MM.1S (cell line): ENCODE measurements at regions not wholly inside any gene's neighbourhood (a gene's known extent, or its start where the extent isn't known, plus 50 kb on each side); places are given as distances from the start of the nearest gene placed in this dataset.

ENCODE experiments used
- DNase-seq: peaks from one replicate; pipeline ENCODE4 v3.0.0-alpha.2; 2015
- H2AFZ ChIP-seq: fragments of 300-600 bp; sonication (generic); 2 replicates; pipeline ENCODE4 v1.6.0; 2016; ENCODE audit warnings: antibody characterized with exemption, low read length
- H3F3A ChIP-seq: fragments of 300-600 bp; sonication (generic); 2 replicates; pipeline ENCODE4 v1.6.1; 2016; ENCODE audit warnings: mild to moderate bottlenecking, antibody characterized with exemption, low read length, moderate library complexity, mixed read lengths; ENCODE audit not compliant: insufficient read depth
- H3K27ac ChIP-seq: fragments of 300-600 bp; sonication (generic); 2 replicates; pipeline ENCODE4 v1.5.1; 2016; ENCODE audit warnings: mild to moderate bottlenecking, low read length
- H3K27me3 ChIP-seq: fragments of 300-600 bp; sonication (generic); replicated peaks from 2 replicates; pipeline ENCODE4 v1.6.0; 2016; ENCODE audit warnings: low read length; ENCODE audit not compliant: insufficient read depth
- H3K36me3 ChIP-seq: fragments of 300-600 bp; sonication (generic); replicated peaks from 2 replicates; pipeline ENCODE4 v1.6.1; 2016; ENCODE audit warnings: mild to moderate bottlenecking, low read length, mixed read lengths; ENCODE audit not compliant: insufficient read depth
- H3K4me1 ChIP-seq: fragments of 300-600 bp; sonication (generic); 2 replicates; pipeline ENCODE4 v1.6.1; 2016; ENCODE audit warnings: low read length, mixed read lengths
- H3K4me2 ChIP-seq: fragments of 300-600 bp; sonication (generic); 2 replicates; pipeline ENCODE4 v1.6.0; 2016; ENCODE audit warnings: low read depth, low read length
- H3K4me3 ChIP-seq: fragments of 300-600 bp; sonication (generic); 2 replicates; pipeline ENCODE4 v1.5.1; 2016; ENCODE audit warnings: low read length, mixed read lengths
- H3K79me2 ChIP-seq: fragments of 300-600 bp; sonication (generic); 2 replicates; pipeline ENCODE4 v1.6.1; 2016; ENCODE audit warnings: mixed run types, low read length, mixed read lengths
- H3K9ac ChIP-seq: fragments of 300-600 bp; sonication (generic); 2 replicates; pipeline ENCODE4 v1.6.1; 2016; ENCODE audit warnings: low read length, mixed read lengths
- H3K9me2 ChIP-seq: fragments of 300-600 bp; sonication (generic); replicated peaks from 2 replicates; pipeline ENCODE4 v1.6.1; 2016; ENCODE audit warnings: mild to moderate bottlenecking, low read length, mixed read lengths; ENCODE audit not compliant: insufficient read depth
- H3K9me3 ChIP-seq: fragments of 300-600 bp; sonication (generic); replicated peaks from 2 replicates; pipeline ENCODE4 v1.6.1; 2016; ENCODE audit warnings: mild to moderate bottlenecking, low read length, mixed read lengths; ENCODE audit not compliant: insufficient read depth
- H4K20me1 ChIP-seq: fragments of 300-600 bp; sonication (generic); 2 replicates; pipeline ENCODE4 v1.6.1; 2016; ENCODE audit warnings: mild to moderate bottlenecking, low read length, moderate library complexity, mixed read lengths; ENCODE audit not compliant: insufficient read depth
- CTCF ChIP-seq: fragments of 300-600 bp; sonication (generic); IDR thresholded peaks from 2 replicates; pipeline ENCODE4 v1.5.1; 2016; ENCODE audit warnings: antibody characterized with exemption, low read length, mixed read lengths
- EZH2 ChIP-seq: fragments of 300-600 bp; sonication (generic); optimal IDR thresholded peaks from 2 replicates; pipeline ENCODE3; 2017; ENCODE audit warnings: low read depth, mild to moderate bottlenecking, antibody characterized with exemption, low read length, mixed read lengths
- EZH2phosphoT487 ChIP-seq: fragments of 300-600 bp; sonication (generic); IDR thresholded peaks from 2 replicates; pipeline ENCODE4 v1.6.1; 2018; ENCODE audit warnings: antibody characterized with exemption, low read length

GRCh38 chr5:30000231-30000630 is 1193.3 kb upstream of the CDH6 start:
- no peaks in the 10 kb centered on the region for H4K20me1 ChIP-seq
- H3K79me2 ChIP-seq = no peaks in the 10 kb centered on the region
- no peak overlapping the region for H3K9ac ChIP-seq
- H3K4me2 ChIP-seq = no peak overlapping the region
- H3K27ac ChIP-seq = no peak overlapping the region
- no peaks in the 10 kb centered on the region for H3K36me3 ChIP-seq
- TF ChIP-seq EZH2phosphoT487 = no peak
- H3K4me1 ChIP-seq = no peaks in the 10 kb centered on the region
- no peak overlapping the region for H2AFZ ChIP-seq
- H3K9me2 ChIP-seq = no peaks in the 10 kb centered on the region
- H3K9me3 ChIP-seq = no peaks in the 10 kb centered on the region
- H3F3A ChIP-seq = no peaks in the 10 kb centered on the region
- no peak for DNase-seq
- H3K27me3 ChIP-seq = no peaks in the 10 kb centered on the region
- H3K4me3 ChIP-seq = no peak overlapping the region

- Histone ChIP-seq H3K4me1 (no peaks in the 10 kb centered on the region), H3K9ac (no peak overlapping the region), H3K36me3 (no peaks in the 10 kb centered on the region), H3K9me3 (no peaks in the 10 kb centered on the region), H3K27ac (no peak overlapping the region), H4K20me1 (no peaks in the 10 kb centered on the region), H3K4me3 (no peak overlapping the region), H3K9me2 (no peaks in the 10 kb centered on the region), H3F3A (no peaks in the 10 kb centered on the region), H3K27me3 (no peaks in the 10 kb centered on the region), H2AFZ (no peak overlapping the region), H3K4me2 (no peak overlapping the region), H3K79me2 (no peaks in the 10 kb centered on the region)
- no peak for DNase-seq
- TF ChIP-seq EZH2phosphoT487 (no peak), EZH2 (no peak), CTCF (no peak)
Observed at GRCh38 chr5:29995154-29995553, 1198.3 kb upstream of the CDH6 start.

GRCh38 chr5:29994519-29994918 is 1199.0 kb upstream of the CDH6 start:
- Histone ChIP-seq H3K9ac (no peak overlapping the region), H3K27ac (no peak overlapping the region), H3K27me3 (no peaks in the 10 kb centered on the region), H3K9me2 (no peaks in the 10 kb centered on the region), H3F3A (no peaks in the 10 kb centered on the region), H3K9me3 (no peaks in the 10 kb centered on the region), H4K20me1 (no peaks in the 10 kb centered on the region), H3K4me3 (no peak overlapping the region), H3K79me2 (no peaks in the 10 kb centered on the region), H2AFZ (no peak overlapping the region), H3K36me3 (no peaks in the 10 kb centered on the region), H3K4me1 (no peaks in the 10 kb centered on the region), H3K4me2 (no peak overlapping the region)
- no peak for DNase-seq
- TF ChIP-seq CTCF (no peak), EZH2 (no peak), EZH2phosphoT487 (no peak)

- Histone ChIP-seq H3K4me1 (no peaks in the 10 kb centered on the region), H3K9ac (no peak overlapping the region), H3F3A (no peaks in the 10 kb centered on the region), H4K20me1 (no peaks in the 10 kb centered on the region), H3K4me3 (no peak overlapping the region), H3K36me3 (no peaks in the 10 kb centered on the region), H3K27ac (no peak overlapping the region), H3K9me2 (no peaks in the 10 kb centered on the region), H2AFZ (no peak overlapping the region), H3K27me3 (no peaks in the 10 kb centered on the region), H3K79me2 (no peaks in the 10 kb centered on the region), H3K4me2 (no peak overlapping the region), H3K9me3 (no peaks in the 10 kb centered on the region)
- no peak for DNase-seq
- TF ChIP-seq EZH2 (no peak), CTCF (no peak), EZH2phosphoT487 (no peak)
Observed at GRCh38 chr5:29993286-29993685, 1200.2 kb upstream of the CDH6 start.
